ENCODE measurements at regions not wholly inside any gene's neighbourhood (a gene's known extent, or its start where the extent isn't known, plus 50 kb on each side); places are given as distances from the start of the nearest gene placed in this dataset.

DNA sequence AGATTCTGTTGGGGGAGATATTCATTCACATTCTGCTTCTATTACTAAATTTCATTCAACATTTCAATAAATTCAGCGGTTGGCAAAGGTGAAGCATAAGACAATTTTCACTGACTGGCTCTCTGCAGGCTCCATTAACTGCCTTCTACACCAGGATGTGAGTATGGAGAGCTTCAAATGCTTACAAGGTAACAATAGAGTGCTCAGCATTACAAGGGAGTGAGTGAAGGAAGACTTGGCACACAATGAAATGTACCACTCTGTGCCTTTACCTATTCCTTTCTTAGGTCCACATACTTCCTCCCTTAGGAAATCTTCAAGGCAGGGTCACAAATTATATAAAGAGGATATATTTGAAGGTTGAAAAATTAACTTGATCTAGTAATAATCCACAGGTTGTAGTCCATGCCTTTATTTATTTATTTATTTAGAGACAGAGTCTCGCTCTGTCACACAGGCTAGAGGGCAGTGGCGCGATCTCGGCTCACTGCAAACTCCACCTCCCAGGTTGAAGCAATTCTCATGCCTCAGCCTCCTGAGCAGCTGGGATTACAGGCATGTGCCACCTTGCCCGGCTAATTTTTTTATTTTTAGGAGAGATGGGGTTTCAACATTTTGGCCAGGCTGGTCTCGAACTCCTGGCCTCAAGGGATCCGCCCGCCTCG lies 76.6 kb upstream of the FAM169A start:
- Histone ChIP-seq H3K36me3 (no peaks in the 10 kb centered on the region), H3K4me1 (no peaks in the 10 kb centered on the region), H3K9me3 (no peaks in the 10 kb centered on the region), H3K27me3 (no peaks in the 10 kb centered on the region), H3K27ac (no peak overlapping the region), H3K4me3 (no peak overlapping the region)
- intact Hi-C loops (cut with DNase I; ENCODE audit: low total_unique reads) = no loop called here
- ATAC-seq (no peak), DNase-seq (no peak)
- in situ Hi-C loops (cut with MboI; ENCODE audit: low sequenced_read_pairs in 4 of 4) = no loop called here
- TF ChIP-seq, protein P1, sequence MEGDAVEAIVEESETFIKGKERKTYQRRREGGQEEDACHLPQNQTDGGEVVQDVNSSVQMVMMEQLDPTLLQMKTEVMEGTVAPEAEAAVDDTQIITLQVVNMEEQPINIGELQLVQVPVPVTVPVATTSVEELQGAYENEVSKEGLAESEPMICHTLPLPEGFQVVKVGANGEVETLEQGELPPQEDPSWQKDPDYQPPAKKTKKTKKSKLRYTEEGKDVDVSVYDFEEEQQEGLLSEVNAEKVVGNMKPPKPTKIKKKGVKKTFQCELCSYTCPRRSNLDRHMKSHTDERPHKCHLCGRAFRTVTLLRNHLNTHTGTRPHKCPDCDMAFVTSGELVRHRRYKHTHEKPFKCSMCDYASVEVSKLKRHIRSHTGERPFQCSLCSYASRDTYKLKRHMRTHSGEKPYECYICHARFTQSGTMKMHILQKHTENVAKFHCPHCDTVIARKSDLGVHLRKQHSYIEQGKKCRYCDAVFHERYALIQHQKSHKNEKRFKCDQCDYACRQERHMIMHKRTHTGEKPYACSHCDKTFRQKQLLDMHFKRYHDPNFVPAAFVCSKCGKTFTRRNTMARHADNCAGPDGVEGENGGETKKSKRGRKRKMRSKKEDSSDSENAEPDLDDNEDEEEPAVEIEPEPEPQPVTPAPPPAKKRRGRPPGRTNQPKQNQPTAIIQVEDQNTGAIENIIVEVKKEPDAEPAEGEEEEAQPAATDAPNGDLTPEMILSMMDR (IDR thresholded peaks at IDR 0.05 in 4 of 5, conservative IDR thresholded peaks at IDR 0.05 in 1 of 5) = no peak
- no peak for TF ChIP-seq POLR2A (IDR thresholded peaks at IDR 0.05)

DNA sequence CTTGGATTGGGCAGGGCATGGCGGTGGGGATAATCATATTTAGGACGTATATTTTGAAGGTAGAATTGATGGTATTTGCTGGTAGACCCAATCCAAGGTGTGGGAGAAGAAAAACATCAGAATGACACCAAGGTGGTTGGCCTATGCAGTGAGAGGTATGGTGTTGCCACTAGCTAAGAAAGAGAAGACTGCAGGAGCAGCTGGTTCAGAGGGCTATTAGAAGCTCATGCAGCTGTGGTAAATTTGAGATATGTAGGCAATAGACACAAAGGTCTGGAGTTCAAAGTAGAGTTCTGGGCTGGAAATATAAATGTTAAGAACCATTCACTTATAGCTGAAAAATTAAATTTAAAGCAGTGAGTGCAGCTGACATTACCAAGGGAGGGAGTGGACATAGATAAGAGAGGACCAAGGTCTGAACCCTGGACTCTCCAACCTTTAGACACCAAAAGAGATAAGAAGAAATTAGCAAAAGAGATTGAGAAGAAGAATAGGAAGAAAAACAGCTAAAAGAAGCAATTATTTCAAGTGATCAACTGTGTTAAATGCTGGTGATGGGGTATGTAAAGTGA lies 74.7 kb upstream of the FAM169A start:
- no peak for DNase-seq
- TF ChIP-seq, protein P1 (IDR thresholded peaks at IDR 0.05 in 4 of 5, conservative IDR thresholded peaks at IDR 0.05 in 1 of 5) = no peak
- no peak for TF ChIP-seq POLR2A (IDR thresholded peaks at IDR 0.05)
- H3K27ac ChIP-seq = no peak overlapping the region
- in situ Hi-C loops (cut with MboI; ENCODE audit: low sequenced_read_pairs in 4 of 4) (no loop called here), intact Hi-C loops (cut with DNase I; ENCODE audit: low total_unique reads) (no loop called here)
- no peaks in the 10 kb centered on the region for H3K27me3 ChIP-seq
- no peaks in the 10 kb centered on the region for H3K36me3 ChIP-seq
- ATAC-seq = no peak
- no peak overlapping the region for H3K4me3 ChIP-seq
- no peaks in the 10 kb centered on the region for H3K9me3 ChIP-seq
- no peaks in the 10 kb centered on the region for H3K4me1 ChIP-seq

DNA sequence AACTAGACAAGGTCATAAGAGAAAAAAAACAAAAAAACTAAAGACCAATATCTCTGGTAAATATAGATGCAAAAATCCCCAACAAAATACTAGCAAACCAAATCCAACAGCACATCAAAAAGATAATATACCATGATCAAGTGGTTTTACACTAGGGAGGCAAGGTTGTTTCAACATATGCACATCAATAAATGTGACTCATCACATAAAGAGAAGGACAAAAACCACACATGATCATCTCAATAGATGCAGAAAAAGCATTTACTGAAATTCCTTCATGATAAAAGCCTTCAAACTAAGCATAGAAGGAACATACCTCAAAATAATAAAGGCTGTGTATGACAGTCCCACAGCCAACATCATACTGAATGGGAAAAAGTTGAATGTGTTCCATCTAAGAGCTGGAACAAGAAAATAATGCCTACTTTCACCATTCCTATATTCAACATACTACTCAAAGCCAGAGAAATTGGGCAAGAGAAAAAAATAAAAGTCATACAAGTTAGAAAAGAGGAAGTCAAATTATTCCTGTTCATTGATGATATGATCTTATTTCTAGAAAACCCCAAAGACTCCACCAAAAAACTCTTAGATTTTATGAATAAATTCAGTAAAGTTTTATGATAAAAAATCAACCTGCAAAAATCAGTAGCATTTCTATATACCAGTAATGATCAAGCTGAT lies 72.2 kb upstream of the FAM169A start:
- intact Hi-C loops (cut with DNase I; ENCODE audit: low total_unique reads) = no loop called here
- ATAC-seq (no peak), DNase-seq (no peak)
- Histone ChIP-seq H3K27me3 (peaks cover 0 to 3% (median 3%) of the 10 kb centered on the region in 3 donors), H3K9me3 (no peaks in the 10 kb centered on the region), H3K4me3 (no peak overlapping the region), H3K27ac (no peak overlapping the region), H3K4me1 (no peaks in the 10 kb centered on the region), H3K36me3 (no peaks in the 10 kb centered on the region)
- TF ChIP-seq, protein P1 (IDR thresholded peaks at IDR 0.05 in 4 of 5, conservative IDR thresholded peaks at IDR 0.05 in 1 of 5) = no peak
- TF ChIP-seq POLR2A (IDR thresholded peaks at IDR 0.05) = no peak
- in situ Hi-C loops (cut with MboI; ENCODE audit: low sequenced_read_pairs in 4 of 4) = no loop called here

DNA sequence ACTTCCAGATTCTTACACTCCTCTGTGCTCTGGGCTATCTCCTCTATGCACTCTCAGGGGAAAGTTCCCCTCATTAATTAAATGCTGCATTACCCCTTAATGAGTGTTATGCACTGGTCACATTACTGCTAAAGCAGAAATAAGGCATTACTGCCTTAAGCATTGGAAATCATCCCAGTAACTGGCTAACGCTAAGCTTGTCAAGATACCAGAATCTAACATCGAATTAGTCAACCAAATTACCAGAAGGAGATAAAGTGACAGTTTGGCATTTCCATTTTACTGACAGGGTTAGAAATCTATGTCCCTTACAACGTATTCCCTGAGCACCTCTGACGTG lies 69.5 kb upstream of the FAM169A start:
- H3K27ac ChIP-seq = no peak overlapping the region
- ATAC-seq (no peak), DNase-seq (no peak)
- no peaks in the 10 kb centered on the region for H3K4me1 ChIP-seq
- in situ Hi-C loops (cut with MboI; ENCODE audit: low sequenced_read_pairs in 4 of 4) (no loop called here), intact Hi-C loops (cut with DNase I; ENCODE audit: low total_unique reads) (no loop called here)
- no peaks in the 10 kb centered on the region for H3K9me3 ChIP-seq
- TF ChIP-seq POLR2A (IDR thresholded peaks at IDR 0.05) = no peak
- no peaks in the 10 kb centered on the region for H3K36me3 ChIP-seq
- no peak overlapping the region for H3K4me3 ChIP-seq
- H3K27me3 ChIP-seq = peaks cover 0 to 3% (median 3%) of the 10 kb centered on the region in 3 donors

DNA sequence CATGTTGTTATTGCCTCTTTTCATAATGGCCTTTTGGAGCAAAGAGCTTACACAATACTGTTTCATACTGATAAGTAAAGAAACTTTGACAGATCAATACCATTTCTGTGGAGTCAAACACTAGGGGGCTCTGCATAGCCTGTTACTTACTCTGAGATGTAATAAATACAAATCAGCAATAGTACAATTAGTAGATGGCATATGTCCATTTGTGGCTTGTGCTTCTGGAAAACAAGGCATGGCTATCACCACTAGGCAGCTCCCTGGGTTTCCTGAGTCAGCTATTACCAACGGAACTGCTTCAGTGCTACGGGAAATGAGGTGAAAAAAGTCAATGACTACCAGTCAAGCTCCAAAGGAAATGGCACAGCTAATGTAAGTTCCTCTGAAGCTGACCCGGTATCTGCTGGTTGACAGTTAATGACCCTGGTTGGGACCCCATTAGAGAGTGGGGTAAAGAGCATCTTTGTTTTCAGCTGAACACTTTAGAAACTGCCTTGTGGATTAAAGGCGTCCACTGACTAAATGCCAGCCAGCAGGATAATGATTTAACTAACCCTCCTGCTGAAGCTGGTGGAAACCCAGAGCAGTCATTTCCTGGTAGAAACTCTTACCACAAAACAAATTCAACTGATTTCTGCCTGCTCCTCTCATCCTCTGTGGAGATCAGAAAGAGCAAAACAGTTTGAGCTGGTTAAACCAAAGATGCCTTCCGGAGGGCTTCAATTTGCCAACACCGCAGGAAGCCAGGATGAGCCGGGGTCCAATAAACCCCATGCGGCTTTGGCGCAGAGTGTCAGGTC lies 69.0 kb upstream of the FAM169A start:
- intact Hi-C loops (cut with DNase I; ENCODE audit: low total_unique reads) = no loop called here
- no peaks in the 10 kb centered on the region for H3K9me3 ChIP-seq
- H3K4me3 ChIP-seq = no peak overlapping the region
- no peaks in the 10 kb centered on the region for H3K36me3 ChIP-seq
- TF ChIP-seq, protein P1 (IDR thresholded peaks at IDR 0.05 in 4 of 5, conservative IDR thresholded peaks at IDR 0.05 in 1 of 5) = no peak
- no peak for TF ChIP-seq POLR2A (IDR thresholded peaks at IDR 0.05)
- H3K4me1 ChIP-seq = no peaks in the 10 kb centered on the region
- no peak overlapping the region for H3K27ac ChIP-seq
- DNase-seq (no peak), ATAC-seq (no peak)
- in situ Hi-C loops (cut with MboI; ENCODE audit: low sequenced_read_pairs in 4 of 4) = no loop called here
- peaks cover 0 to 3% (median 3%) of the 10 kb centered on the region in 3 donors for H3K27me3 ChIP-seq

All from gastrocnemius medialis (tissue), 4 donors.